ENCODE measurements at regions not wholly inside any gene's neighbourhood (a gene's known extent, or its start where the extent isn't known, plus 50 kb on each side); places are given as distances from the start of the nearest gene placed in this dataset.
"Not testable (repeated sequence)": the region's sequence is repeated elsewhere in the genome, so short reads cannot be mapped to it uniquely, and the experiment has no call there.

DNA sequence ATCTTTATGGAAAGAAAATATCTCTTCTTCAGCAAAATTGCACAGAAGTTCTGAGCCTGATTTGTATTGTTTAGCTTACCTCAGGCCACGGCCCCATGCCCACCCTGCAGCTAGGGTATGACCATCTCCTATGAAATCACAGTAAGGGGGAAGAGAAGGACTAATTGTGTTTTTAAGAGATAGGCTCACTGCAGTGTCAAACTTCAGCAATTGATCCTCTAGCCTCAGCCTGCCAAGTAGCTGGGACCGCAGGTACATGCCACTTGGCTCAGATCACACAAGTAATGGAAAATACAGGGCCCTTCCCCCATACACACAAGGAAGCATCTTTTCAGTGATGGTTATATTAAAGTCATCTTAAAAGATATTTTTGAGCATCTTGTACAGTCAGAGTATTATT is 60.0 kb downstream of the DMAC1 start:
- DNase-seq (ENCODE audit: low read depth in 4 of 4, low spot score in 1 of 4), result no peak

DNA sequence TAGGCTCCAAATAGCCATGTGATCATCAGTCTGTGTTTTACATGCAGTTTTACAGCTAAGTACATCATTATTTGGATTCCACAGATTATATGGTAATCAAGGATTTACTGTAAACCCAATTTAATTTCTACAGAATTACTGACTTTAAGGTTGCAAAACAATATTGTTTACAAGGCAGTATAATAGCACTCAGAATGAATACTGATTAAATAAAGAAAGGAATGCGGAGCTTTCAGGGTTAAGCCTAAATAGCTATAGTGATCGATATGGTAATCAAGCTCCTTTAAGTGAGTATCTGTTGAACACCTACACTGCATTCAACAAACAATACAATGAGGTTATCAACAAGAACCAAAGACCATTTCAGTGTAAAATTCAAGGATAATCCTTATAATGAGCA is 64.3 kb downstream of the DMAC1 start:
- DNase-seq (ENCODE audit: low read depth in 4 of 4, low spot score in 1 of 4), result no peak

DNA sequence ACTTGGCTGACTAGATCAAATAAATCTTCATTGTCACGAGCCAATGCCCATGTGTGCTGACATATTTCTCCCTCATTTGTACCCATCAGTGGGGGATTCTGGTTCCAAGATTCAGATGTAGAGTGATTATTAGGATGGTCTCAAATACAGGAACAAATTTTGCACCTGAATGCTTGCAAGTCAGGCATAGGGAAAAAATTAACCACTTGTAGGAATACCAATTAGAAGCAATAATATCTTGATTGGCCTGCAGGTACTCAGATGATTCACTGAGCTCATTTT is 69.5 kb downstream of the DMAC1 start:
- no peak for DNase-seq (ENCODE audit: low read depth in 4 of 4, low spot score in 1 of 4)

DNA sequence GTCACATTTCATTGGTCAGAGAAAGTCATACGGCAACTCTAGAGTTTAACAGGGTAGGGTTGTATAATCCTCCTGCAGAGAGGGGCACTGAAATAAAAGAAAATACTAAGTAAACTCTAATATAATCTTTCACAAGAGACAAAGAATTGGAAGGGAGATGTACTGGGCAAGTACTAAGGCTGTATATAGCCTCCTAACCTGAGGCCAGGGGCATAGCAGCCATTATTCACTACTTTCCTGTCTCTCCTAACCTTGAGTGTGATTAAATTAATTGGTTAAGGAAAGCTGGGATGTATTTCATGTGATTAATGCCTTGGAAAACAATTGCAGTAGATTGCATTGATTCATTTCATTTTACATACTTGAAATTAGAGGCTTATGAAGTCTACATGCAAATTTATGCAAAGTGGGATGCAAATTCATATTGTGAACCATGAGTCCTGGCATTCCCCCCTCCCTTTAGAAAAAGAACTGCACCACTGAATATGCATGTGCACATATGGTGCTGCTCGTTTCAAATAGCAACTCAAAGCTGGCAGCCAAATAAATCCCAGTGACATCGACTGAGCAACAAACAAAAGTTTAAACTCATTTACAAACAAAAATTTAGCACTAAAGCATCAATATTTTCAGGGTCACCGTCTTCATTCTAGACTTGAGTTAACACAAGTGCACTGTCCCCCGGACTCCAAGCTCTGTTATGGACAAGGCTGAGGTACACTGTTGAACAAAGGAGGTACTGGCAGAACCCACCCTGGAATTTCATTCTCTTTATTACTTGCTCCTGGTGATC is 70.0 kb downstream of the DMAC1 start:
- DNase-seq (ENCODE audit: low read depth in 4 of 4, low spot score in 1 of 4), result no peak

DNA sequence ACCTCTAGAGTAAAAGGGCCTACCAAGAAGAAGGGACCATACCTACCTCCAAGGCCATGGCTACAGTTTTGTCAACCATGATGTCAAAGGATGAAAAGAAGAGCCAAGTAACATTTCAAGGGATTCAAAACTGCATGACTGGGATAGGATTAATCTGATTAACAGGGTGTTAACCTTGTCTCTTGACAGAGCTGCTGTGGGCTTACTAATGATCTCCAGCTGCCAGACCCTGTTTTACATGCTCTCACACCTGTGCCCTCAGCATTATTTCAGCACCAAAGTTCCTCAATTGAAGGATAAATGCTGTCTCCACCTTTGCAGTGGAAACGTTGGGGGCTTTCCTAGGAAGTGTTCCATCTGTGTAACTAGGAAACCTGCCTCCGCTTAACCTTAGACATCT is 78.3 kb downstream of the DMAC1 start:
- DNase-seq (ENCODE audit: low read depth in 4 of 4, low spot score in 1 of 4), result no peak

DNA sequence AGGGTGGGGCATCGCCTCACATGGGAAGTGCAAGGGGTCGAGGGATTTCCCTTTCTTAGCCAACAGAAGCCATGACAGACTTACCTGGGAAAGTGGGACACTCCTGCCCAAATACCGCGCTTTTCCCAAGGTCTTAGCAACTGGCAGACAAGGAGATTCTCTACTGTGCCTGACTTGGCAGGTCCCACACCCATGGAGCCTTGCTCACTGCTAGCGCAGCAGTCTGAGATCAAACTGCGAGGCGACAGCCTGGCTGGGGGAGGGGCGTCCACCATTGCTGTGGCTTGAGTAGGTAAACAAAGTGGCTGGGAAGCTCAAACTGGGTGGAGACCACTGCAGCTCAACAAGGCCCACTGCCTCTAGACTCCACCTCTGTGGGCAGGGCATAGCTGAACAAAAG is 86.5 kb downstream of the DMAC1 start:
- DNase-seq (ENCODE audit: low read depth in 4 of 4, low spot score in 1 of 4), result not testable (repeated sequence)

DNA sequence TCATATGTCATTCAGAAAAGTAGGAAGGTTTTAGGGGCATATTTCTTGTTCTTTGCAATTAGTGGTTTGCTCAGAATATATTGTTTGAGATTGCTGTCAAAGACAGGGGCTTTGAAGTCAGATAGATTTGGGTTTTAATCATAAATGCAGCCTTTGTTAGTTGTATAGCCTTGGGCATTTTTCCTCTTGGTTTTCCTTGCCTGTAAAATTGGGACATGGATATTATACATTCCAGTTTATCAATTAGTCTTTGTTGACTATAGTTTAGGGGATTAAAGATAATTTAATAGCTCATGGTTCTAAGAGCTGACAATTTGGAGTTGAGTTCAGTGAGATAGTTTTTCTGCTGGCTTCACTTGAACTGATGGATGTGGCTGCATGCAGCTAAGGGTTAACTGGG is 88.9 kb downstream of the DMAC1 start:
- no peak for DNase-seq (ENCODE audit: low read depth in 4 of 4, low spot score in 1 of 4)

DNA sequence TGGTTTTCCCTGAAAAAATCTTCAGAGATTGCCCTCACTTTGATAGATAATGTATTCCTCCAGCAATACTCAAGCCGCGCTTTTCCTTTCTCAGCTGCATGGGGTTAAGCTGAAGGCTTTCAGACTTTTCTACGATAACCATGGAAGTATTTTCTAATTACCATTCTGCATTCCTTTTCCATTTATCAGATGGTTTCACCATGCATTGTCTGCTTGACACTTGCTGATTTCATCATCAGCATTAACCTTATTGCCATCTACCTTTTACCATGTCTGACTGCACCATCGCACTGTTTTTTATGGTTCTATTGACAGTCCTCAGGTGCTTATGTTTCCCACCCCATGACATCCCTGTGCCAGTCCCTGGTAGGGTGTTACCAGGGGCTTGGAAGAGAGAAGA is 91.6 kb downstream of the DMAC1 start:
- DNase-seq (ENCODE audit: low read depth in 4 of 4, low spot score in 1 of 4), result no peak

DNA sequence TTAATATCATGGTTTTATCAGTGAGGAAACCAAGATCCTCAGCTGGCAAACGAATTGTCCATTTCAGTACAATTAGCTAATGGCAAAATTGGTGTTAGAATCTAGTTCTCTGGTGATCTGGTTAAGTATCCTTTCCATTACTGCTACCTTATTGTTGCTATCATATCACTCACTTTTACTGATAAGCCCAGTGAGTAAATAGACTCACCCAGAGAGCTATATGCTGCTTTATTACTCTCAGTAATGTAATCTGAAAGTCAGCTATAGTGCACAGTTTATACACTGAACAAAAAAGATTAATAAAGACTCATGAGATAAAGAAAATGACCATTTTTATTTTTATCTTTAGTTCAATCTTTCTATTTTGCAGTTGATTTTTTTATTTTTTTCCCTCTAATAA is 95.0 kb downstream of the DMAC1 start:
- DNase-seq (ENCODE audit: low read depth in 4 of 4, low spot score in 1 of 4), result no peak

DNA sequence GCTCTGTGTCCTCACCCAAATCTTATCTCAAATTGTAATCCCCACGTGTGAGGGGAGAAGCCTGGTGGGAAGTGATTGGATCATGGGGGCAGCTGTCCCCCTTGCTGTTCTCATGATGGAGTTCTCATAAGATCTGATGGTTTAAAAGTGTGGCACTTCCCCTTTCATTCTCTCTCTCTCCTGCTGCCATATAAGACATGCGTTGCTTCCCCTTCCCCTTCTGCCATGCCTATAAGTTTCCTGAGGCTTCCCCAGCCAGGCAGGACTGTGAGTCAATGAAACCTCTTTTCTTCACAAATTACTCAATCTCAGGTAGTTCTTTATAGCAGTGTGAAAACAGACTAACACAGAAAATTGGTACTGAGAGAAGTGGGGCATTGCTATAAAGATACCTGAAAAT is 107.7 kb downstream of the DMAC1 start:
- DNase-seq (ENCODE audit: low read depth in 4 of 4, low spot score in 1 of 4), result no peak

DNA sequence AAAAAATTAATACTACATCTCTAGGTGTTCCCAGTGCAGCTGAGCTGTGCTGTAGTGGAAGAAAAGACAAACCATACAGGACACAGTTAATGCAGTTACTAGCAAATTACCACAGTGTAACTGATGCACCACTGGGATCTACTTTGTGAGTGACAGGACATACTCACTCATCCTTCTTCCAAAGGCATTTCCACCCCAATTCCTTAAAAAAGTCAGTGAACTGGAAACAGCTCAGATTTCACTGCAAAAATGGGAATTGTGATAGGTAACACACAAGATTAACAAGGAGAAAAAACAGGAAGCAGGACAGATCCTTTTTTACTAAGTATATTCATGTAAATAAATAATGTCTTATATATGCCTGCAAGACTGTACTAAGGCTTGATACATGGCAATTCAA is 109.6 kb downstream of the DMAC1 start:
- no peak for DNase-seq (ENCODE audit: low read depth in 4 of 4, low spot score in 1 of 4)

DNA sequence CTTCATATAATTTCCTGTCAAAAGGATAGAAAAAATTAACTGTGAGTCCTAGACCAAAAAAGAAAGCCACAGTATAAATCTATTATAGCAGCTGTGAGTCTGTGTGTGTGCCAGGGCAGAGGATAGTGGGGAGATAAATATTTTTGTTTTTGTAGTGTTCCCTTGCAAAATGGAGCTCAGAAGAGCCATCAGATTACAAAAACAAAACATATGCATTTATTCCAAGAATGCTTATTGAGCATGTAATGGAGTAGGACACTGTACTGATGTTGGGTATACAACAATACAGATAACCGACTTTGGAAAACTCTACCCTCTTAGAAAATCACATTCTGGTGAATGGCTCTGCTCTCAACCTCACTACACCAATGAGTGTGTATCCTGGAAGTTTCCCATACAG is 111.0 kb downstream of the DMAC1 start:
- no peak for DNase-seq (ENCODE audit: low read depth in 4 of 4, low spot score in 1 of 4)

DNA sequence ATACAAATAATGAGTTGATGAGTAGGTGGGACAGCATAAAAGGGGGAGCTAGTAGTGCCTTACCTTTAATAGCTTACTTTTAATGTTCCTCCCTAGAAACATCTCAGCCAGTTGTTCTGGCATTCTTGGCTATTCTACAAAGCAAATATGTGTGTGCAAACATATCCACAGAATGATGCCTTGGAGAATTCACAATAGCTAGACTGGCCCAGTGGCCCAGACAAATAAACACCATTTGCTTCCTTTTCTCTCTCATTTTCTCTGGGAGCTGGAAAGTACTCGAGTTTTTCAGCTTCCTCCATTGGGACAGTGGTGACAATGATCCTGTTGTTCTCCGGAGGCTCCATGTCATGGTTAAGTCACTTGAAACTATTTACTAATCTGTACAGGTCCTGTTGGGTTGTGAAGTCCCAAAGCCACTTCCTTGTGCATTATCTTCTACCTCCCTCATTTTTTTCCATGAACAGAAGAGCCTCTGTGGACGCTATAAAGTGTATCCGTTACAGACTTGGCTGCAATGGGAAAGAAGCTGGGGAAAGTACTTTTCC is 122.9 kb downstream of the DMAC1 start:
- DNase-seq (ENCODE audit: low read depth in 4 of 4, low spot score in 1 of 4), result no peak

DNA sequence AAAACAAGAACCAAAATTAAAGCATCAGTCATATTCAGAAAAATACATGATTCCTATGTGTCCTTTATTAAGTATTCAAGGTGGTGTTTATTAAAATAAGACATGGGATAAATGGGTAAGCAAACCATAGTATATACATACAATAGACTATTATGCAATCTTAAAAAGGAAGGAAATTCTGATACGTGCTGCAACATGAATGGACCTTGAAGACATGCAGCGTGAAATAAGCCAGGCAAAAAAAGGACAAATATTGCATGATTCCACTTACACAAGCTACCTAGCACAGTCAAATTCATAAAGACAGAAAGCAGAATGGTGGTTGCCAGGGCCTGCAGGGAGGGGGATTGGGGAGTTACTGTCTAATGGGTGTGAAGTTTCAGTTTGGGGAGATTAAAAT is 127.7 kb downstream of the DMAC1 start:
- no peak for DNase-seq (ENCODE audit: low read depth in 4 of 4, low spot score in 1 of 4)

DNA sequence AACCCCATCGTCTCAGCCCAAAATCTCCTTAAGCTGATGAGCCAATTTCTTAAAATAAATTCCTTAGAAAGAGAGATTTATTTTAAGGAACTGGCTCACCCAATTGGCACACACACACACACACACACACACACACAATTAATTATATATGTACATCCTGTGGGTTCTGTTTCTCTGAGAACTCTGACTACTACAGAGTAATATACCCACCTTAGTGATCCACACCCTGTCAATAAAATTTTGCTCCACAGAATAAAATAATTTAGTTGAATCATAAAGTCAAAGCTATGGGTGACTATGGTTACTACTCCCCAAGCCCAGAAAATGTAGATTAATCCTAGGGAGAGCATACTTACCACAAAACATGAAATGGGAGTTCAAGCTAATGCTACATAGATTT is 131.0 kb downstream of the DMAC1 start:
- DNase-seq (ENCODE audit: low read depth in 4 of 4, low spot score in 1 of 4), result no peak

DNA sequence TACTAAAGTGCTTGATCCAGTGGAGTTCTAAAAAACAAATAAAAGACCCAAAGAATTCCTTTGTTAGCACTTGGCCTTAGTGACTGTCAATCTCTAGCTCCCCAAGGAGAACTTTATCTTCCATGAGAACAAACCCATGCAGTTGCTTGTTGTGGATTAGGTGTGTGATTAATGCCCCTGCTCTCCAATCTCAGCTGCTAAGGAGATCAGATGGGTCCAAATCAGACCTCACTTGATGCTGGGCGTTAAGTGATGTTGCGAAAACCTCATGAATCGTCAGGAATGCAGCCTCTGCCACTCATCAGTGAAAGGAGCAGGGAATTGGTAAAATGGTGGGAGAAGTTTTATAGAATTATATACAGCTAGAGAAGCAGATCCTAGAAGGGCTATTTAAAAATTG is 133.7 kb downstream of the DMAC1 start:
- no peak for DNase-seq (ENCODE audit: low read depth in 4 of 4, low spot score in 1 of 4)

DNA sequence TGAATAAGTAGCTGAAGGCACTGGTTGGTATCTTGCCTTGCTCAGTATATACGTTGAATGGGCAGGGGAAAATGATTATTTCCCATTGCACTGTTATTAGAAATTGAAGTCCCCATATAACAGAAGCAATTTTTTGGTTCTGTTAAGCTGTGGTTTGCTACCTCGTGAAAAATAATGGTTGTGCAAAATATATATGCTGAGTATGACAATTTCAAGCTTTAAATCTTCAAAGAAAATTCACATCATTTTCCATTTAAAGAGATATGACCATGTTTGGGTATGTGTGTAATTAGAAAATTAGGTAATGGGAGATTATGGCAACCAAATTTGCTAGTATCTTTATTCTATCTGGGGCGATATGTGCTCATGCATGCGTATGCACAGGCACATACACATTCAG is 139.8 kb downstream of the DMAC1 start:
- DNase-seq (ENCODE audit: low read depth in 4 of 4, low spot score in 1 of 4), result no peak

DNA sequence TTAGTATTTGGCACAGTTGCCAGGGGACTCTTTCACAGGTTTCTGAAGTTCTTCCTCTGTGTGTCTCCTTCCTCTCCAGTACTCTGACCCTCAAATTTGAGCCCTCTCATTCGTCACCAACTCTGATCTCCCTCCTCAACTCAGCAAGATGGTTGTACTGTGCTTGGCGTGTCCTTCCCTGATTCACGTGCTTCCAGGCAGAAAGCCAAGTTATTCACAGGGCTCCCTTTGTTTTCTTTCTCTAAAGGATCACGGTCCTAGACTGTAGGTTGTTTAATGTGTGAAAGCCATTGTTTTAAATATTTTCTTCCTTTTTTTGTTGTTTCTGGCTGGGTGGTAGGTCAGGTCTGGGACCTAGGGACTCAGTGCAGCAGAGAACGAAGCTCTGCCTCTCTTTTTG is 142.9 kb downstream of the DMAC1 start:
- DNase-seq (ENCODE audit: low read depth in 4 of 4, low spot score in 1 of 4), result no peak

DNA sequence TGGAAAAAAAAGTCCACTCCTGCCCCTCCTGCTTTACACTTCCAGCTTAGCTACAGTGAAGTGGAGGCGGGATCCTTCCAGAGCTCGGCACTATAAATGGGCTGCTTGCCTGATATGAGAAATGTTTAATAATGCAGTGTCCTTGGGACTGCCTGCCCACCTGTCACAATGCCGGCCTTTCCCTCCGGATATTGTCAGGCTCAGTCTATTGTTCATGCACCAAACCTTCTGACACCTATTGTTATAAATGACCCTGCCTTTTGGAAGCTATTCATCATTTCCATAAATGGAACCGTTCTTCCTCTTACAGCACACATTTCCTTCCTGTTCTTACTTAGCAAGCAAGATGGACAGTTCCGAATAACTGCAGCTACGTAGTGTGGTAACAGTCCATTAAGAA is 146.3 kb downstream of the DMAC1 start:
- no peak for DNase-seq (ENCODE audit: low read depth in 4 of 4, low spot score in 1 of 4)

DNA sequence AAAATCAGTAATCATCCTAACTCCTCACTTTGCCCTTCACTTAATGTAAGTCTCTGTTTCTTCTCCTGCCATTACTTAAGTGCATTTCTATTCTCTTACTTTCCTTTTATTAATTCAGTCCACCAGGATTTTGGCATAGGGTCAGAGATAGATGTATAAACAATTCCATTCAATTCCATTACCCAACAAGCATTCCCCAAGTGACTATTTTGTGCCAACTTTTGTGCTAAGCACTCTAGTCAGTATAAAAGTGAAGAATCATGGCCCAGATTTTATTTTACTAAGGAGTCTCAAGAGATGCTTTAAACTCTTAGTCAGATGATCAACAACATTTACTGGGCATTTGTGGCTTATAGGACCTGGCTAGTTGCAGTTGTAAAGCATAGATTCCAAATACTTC is 159.3 kb downstream of the DMAC1 start:
- DNase-seq (ENCODE audit: low read depth in 4 of 4, low spot score in 1 of 4), result no peak

DNA sequence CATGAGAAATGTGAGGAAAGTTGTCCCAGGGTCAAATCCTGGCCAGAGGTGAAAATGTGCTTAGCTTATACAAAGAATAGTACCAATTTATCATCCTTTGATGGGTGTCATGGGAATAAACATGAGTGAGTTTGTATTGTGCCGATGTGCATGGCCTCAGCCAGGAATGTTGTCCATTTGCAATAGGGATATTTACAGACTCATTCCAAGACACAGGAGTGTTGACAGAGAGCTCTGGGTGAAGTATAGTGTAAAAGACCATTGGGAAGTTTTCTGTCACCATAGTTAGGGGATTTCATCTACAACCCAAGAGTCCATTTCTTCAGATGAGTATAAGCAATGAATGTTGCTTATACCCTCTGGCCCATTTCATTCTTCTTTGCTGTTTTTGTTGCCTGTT is 160.1 kb downstream of the DMAC1 start:
- no peak for DNase-seq (ENCODE audit: low read depth in 4 of 4, low spot score in 1 of 4)

DNA sequence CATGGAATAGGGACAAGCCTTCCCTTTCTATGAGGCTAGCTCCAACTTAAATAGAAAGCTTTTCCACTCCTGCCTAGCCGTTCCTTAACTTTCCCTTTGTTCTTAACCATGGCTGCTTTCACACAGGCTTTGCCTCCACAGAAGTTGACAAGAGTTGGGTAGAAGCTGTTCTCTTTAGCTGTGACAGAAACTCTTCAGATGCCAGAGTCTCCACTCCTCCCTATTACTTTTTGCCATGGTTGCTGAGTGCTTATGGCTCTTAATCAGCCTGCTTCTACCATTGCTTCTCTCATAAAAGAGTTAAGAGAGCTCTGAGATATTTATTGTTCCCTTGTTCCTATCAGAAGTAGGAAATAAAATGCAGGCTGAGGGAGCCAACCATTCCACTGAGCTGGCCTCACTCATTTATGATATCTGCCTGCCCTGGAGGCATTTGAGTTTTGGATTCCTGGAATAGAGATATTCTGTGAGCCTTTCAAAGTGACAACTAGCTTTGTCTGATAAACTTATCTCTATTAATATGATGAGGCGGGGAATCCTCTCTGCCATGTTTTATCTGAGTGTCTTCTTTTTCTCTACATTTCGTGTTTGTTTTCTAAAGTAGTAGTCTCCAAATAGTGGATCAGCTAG is 162.6 kb downstream of the DMAC1 start:
- no peak for DNase-seq (ENCODE audit: low read depth in 4 of 4, low spot score in 1 of 4)

DNA sequence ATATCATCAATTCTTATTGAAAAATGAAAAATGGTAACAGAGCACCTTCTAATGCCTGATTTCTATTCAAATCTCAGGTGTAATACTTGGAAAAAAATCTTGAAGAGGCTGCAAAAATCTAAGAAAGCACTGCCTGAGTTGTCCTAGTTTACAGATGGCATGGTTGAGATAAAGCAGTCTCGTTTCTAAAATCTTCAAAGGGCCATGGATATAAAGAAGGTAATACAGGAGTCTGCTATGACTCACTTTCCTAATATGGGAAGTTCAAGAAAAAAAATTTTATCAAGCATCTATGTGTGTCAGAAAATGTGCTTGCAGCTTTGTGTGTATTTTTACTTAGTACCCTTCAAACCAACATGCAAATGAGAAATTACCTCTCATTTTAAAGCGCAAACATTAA is 163.3 kb downstream of the DMAC1 start:
- no peak for DNase-seq (ENCODE audit: low read depth in 4 of 4, low spot score in 1 of 4)

All from stimulated activated CD4-positive, alpha-beta T cell treated with anti-CD3 and anti-CD28 coated beads, Interleukin-1b, Interleukin-23, amount 100 ng/mL, for 24 hours (primary cell).